GM10248 (cell line): ENCODE measurements at regions not wholly inside any gene's neighbourhood (a gene's known extent, or its start where the extent isn't known, plus 50 kb on each side); places are given as distances from the start of the nearest gene placed in this dataset.

Experiments used
- CTCF ChIA-PET: fragments of 300-600 bp; sonication (Branson Sonifier 250); formaldehyde crosslinking; extraction: SDS; loops from one replicate; lab custom pipeline; 2021; ENCODE audit warnings: antibody characterized with exemption; lab: Yijun Ruan, JAX
- POLR2A ChIA-PET: fragments of 350-650 bp; sonication (Branson Sonifier 250); formaldehyde crosslinking; extraction: SDS; loops from one replicate; lab custom pipeline; 2020; ENCODE audit warnings: antibody characterized with exemption; lab: Yijun Ruan, JAX
- DNase-seq: peaks from one replicate; pipeline ENCODE4 v3.0.0; 2012; ENCODE audit errors: extremely low spot score
- CTCF ChIP-seq: IDR thresholded peaks from 2 replicates; pipeline ENCODE4 v1.5.1; 2012; ENCODE audit warnings: mild to moderate bottlenecking, low read depth; ENCODE audit errors: extremely low read depth, missing control alignments, control extremely low read depth

GRCh38 chr6:20310185-20310584, 91.5 kb upstream of the E2F3 start:
- no peak for TF ChIP-seq CTCF
- DNase-seq, result no peak
- CTCF ChIA-PET, result no interaction called here
- POLR2A ChIA-PET, result no interaction called here

GRCh38 chr6:20312606-20313005, 89.1 kb upstream of the E2F3 start:
- no peak for TF ChIP-seq CTCF
- POLR2A ChIA-PET, result no interaction called here
- CTCF ChIA-PET, result interaction anchor here (1.1 to 1.9 kb wide), 4 partner anchors 11 to 215 kb away, joined by 3 to 6 read pairs (median 4); no protein-coding TSS in a partner anchor
- DNase-seq, result no peak

GRCh38 chr6:20313051-20313450, 88.6 kb upstream of the E2F3 start:
- ChIA-PET POLR2A (no interaction called here), CTCF (interaction anchor here (0.8 to 1.9 kb wide), 3 partner anchors 23 to 217 kb away, joined by 3 to 6 read pairs (median 5); no protein-coding TSS in a partner anchor)
- TF ChIP-seq CTCF, result no peak
- DNase-seq, result no peak

GRCh38 chr6:20313960-20314530, 87.6 kb upstream of the E2F3 start:
- CTCF ChIA-PET, result interaction anchor here (0.8 to 1.9 kb wide), 3 partner anchors 21 to 216 kb away, joined by 3 to 6 read pairs (median 3); no protein-coding TSS in a partner anchor
- POLR2A ChIA-PET, result no interaction called here
- TF ChIP-seq CTCF, result no peak
- no peak for DNase-seq

- no peak for DNase-seq
- CTCF ChIA-PET, result interaction anchor here (0.9 kb wide), 1 partner anchor 23 kb away, joined by 3 read pairs; no protein-coding TSS in a partner anchor
- POLR2A ChIA-PET, result no interaction called here
- no peak for TF ChIP-seq CTCF
Measured at GRCh38 chr6:20314866-20315845, 86.5 kb upstream of the E2F3 start.

- ChIA-PET POLR2A (no interaction called here), CTCF (no interaction called here)
- DNase-seq, result no peak
- no peak for TF ChIP-seq CTCF
Measured at GRCh38 chr6:20317430-20317829, 84.2 kb upstream of the E2F3 start.
